GM12878 (cell line): ENCODE measurements at regions not wholly inside any gene's neighbourhood (a gene's known extent, or its start where the extent isn't known, plus 50 kb on each side); places are given as distances from the start of the nearest gene placed in this dataset.
"Not testable (repeated sequence)": the region's sequence is repeated elsewhere in the genome, so short reads cannot be mapped to it uniquely, and the experiment has no call there.

Experiments used
- ATAC-seq: fragments of 200-7000 bp; cut with Tn5 transposase; 3 replicates; pipeline ENCODE4 v1.9.1; 2020; ENCODE audit warnings: mild to moderate bottlenecking, moderate library complexity
- BruUV-seq: library from RNA; stranded (reverse); fragments of 400-500 nt; replicated peaks from 2 replicates; lab custom pipeline; 2021; lab: Mats Ljungman, UMichigan
- CTCF ChIA-PET: fragments of 300-600 bp; sonication (Branson Sonifier 250); formaldehyde crosslinking; extraction: SDS; loops from one replicate; lab custom pipeline; 2021; ENCODE audit warnings: inconsistent platforms; lab: Yijun Ruan, JAX
- POLR2A ChIA-PET: fragments of 350-600 bp; formaldehyde crosslinking; extraction: SDS; loops from one replicate; lab custom pipeline; 2021; ENCODE audit warnings: inconsistent platforms; lab: Charles Lee
- RAD21 ChIA-PET: fragments of 300-600 bp; sonication (Branson Sonifier 250); formaldehyde crosslinking; loops from one replicate; lab custom pipeline; 2023; ENCODE audit warnings: antibody characterized with exemption; ENCODE audit not compliant: unreplicated experiment; lab: Charles Lee
- SMC1A ChIA-PET: fragments of 300-600 bp; sonication (Branson Sonifier 250); formaldehyde crosslinking; loops from one replicate; lab custom pipeline; 2023; ENCODE audit not compliant: unreplicated experiment, uncharacterized antibody; lab: Charles Lee
- DNase-seq: peaks from one replicate; pipeline ENCODE4 v3.0.0-alpha.2; 2011; ENCODE audit warnings: low read depth, low spot score
- FAIRE-seq: peaks from 3 replicates; lab custom pipeline; 2011; peaks lifted over from hg19 to GRCh38; lab: Jason Lieb, UNC
- H2AFZ ChIP-seq: 2 replicates; pipeline ENCODE4 v1.6.0; 2011; ENCODE audit warnings: low read depth, low read length, control low read depth; ENCODE audit not compliant: control insufficient read depth
- H3K27ac ChIP-seq: 2 replicates; pipeline ENCODE4 v1.5.1; 2011; ENCODE audit warnings: control low read depth; ENCODE audit not compliant: control insufficient read depth, insufficient read depth
- H3K27me3 ChIP-seq, 2 experiments: replicated peaks in 1 of 2; 2 replicates each; pipeline versions ENCODE4 v1.6.0 to v1.6.1; 2011; ENCODE audit warnings: low read length in 1 of 2; ENCODE audit not compliant: control insufficient read depth in 2 of 2, insufficient read depth in 2 of 2
- H3K36me3 ChIP-seq, 2 experiments: 2 replicates each; pipeline ENCODE4 v1.5.1; 2011; ENCODE audit warnings: low read length in 1 of 2; ENCODE audit not compliant: control insufficient read depth in 2 of 2, insufficient read depth in 2 of 2
- H3K4me1 ChIP-seq: 2 replicates; pipeline ENCODE4 v1.6.1; 2011; ENCODE audit warnings: mild to moderate bottlenecking, low read length, moderate library complexity, mixed read lengths; ENCODE audit not compliant: control insufficient read depth, insufficient read depth
- H3K4me2 ChIP-seq: 2 replicates; pipeline ENCODE4 v1.6.0; 2011; ENCODE audit warnings: control low read depth; ENCODE audit not compliant: control insufficient read depth, insufficient read depth
- H3K4me3 ChIP-seq: fragments of 200-600 bp; sonication (generic); 2 replicates; pipeline ENCODE4 v1.5.1; 2016
- H3K79me2 ChIP-seq: 2 replicates; pipeline ENCODE4 v1.6.0; 2011; ENCODE audit warnings: low read length; ENCODE audit not compliant: control insufficient read depth, insufficient read depth
- H3K9ac ChIP-seq: 2 replicates; pipeline ENCODE4 v1.8.0; 2011; ENCODE audit warnings: low read length, control low read depth, mixed read lengths; ENCODE audit not compliant: control insufficient read depth, insufficient read depth
- H3K9me3 ChIP-seq: replicated peaks from 3 replicates; pipeline ENCODE4 v1.5.1; 2011; ENCODE audit warnings: mild to moderate bottlenecking, low read length; ENCODE audit not compliant: control insufficient read depth, insufficient read depth
- H4K20me1 ChIP-seq: 2 replicates; pipeline ENCODE4 v1.6.0; 2011; ENCODE audit not compliant: control insufficient read depth, insufficient read depth
- WGBS: methylation state at CpG from one replicate; pipeline ENCODE4 v1.1.6; 2016; ENCODE audit warnings: low lambda C conversion rate; ENCODE audit not compliant: insufficient replicate concordance, insufficient coverage; ENCODE audit errors: missing lambda C conversion rate; 5-methylcytosine and 5-hydroxymethylcytosine counted together
- in situ Hi-C: fragments of 300-500 bp; cut with MboI; formaldehyde crosslinking; loops from 9 replicates; pipeline ENCODE4 v1.14.3; 2018; ENCODE audit warnings: mixed read lengths
- intact Hi-C: fragments of 100-400 bp; cut with micrococcal nuclease; formaldehyde crosslinking; loops from one replicate; pipeline ENCODE4 v1.14.2; 2022; ENCODE audit not compliant: unreplicated experiment
- TF ChIP-seq, protein P1 (sequence below): fragments of 450-650 bp; IDR thresholded peaks from 2 replicates; pipeline ENCODE4 v1.6.1; 2018; ENCODE audit warnings: mild to moderate bottlenecking, low read depth, moderate library complexity; ENCODE audit not compliant: partially characterized antibody
- TF ChIP-seq, protein P2 (sequence below): IDR thresholded peaks from 2 replicates; pipeline ENCODE4 v1.6.1; 2011; ENCODE audit warnings: borderline replicate concordance, low read depth, mild to moderate bottlenecking, moderate library complexity, mixed read lengths, low read length; ENCODE audit not compliant: insufficient read depth; ENCODE audit errors: extremely low read length
- TF ChIP-seq, protein P3 (sequence below): fragments of 450-650 bp; IDR thresholded peaks from 2 replicates; pipeline ENCODE4 v1.6.1; 2016; ENCODE audit warnings: mild to moderate bottlenecking, moderate library complexity, borderline replicate concordance

DNA sequence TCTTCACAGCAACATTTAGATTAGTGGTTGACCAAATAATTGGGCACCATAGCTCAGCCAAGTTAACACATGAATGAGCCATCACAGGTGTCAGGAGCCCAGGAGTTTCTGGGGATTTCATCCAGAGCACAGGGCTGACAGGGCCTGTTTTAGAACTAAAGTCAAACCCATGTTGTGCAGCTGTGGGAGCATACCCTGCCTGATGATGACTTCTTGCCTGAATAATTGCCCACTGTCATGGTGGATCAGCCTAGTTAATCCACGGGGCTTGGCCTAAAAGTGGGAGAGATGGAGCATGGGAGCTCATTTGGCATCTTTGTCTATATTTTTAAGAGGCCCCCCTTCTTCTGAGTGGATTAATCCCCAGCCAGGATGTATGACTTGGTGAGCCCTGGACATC, 105.6 kb upstream of the GDNF start:
- WGBS = 7% methylated on average over 1 of the region's 1 CpG
- DNase-seq = no peak
- CTCF ChIA-PET = no interaction called here
- Histone ChIP-seq H3K4me3 (no peak overlapping the region), H3K27me3 (no peaks in the 10 kb centered on the region), H3K4me1 (no peaks in the 10 kb centered on the region), H3K9me3 (no peaks in the 10 kb centered on the region), H4K20me1 (no peaks in the 10 kb centered on the region), H3K4me2 (no peak overlapping the region), H3K27ac (no peak overlapping the region), H3K36me3 (no peaks in the 10 kb centered on the region), H2AFZ (no peak overlapping the region), H3K79me2 (no peaks in the 10 kb centered on the region), H3K9ac (no peak overlapping the region)
- intact Hi-C loops (no loop called here), in situ Hi-C loops (no loop called here)
- RAD21 ChIA-PET = no interaction called here
- no peak for FAIRE-seq
- POLR2A ChIA-PET = no interaction called here
- no peak for ATAC-seq
- TF ChIP-seq, protein P1, sequence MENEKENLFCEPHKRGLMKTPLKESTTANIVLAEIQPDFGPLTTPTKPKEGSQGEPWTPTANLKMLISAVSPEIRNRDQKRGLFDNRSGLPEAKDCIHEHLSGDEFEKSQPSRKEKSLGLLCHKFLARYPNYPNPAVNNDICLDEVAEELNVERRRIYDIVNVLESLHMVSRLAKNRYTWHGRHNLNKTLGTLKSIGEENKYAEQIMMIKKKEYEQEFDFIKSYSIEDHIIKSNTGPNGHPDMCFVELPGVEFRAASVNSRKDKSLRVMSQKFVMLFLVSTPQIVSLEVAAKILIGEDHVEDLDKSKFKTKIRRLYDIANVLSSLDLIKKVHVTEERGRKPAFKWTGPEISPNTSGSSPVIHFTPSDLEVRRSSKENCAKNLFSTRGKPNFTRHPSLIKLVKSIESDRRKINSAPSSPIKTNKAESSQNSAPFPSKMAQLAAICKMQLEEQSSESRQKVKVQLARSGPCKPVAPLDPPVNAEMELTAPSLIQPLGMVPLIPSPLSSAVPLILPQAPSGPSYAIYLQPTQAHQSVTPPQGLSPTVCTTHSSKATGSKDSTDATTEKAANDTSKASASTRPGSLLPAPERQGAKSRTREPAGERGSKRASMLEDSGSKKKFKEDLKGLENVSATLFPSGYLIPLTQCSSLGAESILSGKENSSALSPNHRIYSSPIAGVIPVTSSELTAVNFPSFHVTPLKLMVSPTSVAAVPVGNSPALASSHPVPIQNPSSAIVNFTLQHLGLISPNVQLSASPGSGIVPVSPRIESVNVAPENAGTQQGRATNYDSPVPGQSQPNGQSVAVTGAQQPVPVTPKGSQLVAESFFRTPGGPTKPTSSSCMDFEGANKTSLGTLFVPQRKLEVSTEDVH = no peak
- TF ChIP-seq, protein P2, sequence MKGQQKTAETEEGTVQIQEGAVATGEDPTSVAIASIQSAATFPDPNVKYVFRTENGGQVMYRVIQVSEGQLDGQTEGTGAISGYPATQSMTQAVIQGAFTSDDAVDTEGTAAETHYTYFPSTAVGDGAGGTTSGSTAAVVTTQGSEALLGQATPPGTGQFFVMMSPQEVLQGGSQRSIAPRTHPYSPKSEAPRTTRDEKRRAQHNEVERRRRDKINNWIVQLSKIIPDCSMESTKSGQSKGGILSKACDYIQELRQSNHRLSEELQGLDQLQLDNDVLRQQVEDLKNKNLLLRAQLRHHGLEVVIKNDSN = no peak
- TF ChIP-seq, protein P3, sequence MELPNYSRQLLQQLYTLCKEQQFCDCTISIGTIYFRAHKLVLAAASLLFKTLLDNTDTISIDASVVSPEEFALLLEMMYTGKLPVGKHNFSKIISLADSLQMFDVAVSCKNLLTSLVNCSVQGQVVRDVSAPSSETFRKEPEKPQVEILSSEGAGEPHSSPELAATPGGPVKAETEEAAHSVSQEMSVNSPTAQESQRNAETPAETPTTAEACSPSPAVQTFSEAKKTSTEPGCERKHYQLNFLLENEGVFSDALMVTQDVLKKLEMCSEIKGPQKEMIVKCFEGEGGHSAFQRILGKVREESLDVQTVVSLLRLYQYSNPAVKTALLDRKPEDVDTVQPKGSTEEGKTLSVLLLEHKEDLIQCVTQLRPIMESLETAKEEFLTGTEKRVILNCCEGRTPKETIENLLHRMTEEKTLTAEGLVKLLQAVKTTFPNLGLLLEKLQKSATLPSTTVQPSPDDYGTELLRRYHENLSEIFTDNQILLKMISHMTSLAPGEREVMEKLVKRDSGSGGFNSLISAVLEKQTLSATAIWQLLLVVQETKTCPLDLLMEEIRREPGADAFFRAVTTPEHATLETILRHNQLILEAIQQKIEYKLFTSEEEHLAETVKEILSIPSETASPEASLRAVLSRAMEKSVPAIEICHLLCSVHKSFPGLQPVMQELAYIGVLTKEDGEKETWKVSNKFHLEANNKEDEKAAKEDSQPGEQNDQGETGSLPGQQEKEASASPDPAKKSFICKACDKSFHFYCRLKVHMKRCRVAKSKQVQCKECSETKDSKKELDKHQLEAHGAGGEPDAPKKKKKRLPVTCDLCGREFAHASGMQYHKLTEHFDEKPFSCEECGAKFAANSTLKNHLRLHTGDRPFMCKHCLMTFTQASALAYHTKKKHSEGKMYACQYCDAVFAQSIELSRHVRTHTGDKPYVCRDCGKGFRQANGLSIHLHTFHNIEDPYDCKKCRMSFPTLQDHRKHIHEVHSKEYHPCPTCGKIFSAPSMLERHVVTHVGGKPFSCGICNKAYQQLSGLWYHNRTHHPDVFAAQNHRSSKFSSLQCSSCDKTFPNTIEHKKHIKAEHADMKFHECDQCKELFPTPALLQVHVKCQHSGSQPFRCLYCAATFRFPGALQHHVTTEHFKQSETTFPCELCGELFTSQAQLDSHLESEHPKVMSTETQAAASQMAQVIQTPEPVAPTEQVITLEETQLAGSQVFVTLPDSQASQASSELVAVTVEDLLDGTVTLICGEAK = no peak
- BruUV-seq = no TSS peak
- SMC1A ChIA-PET = no interaction called here

DNA sequence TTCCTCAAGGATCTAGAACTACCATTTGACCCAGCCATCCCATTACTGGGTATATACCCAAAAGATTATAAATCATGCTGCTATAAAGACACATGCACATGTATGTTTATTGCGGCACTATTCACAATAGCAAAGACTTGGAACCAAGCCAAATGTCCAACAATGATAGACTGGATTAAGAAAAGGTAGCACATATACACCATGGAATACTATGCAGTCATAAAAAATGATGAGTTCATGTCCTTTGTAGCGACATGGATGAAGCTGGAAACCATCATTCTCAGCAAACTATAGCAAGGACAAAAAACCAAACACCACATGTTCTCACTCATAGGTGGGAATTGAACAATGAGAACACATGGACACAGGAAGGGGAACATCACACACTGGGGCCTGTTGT, 103.3 kb upstream of the GDNF start:
- SMC1A ChIA-PET, H3K27me3 ChIP-seq, BruUV-seq, H3K4me2 ChIP-seq, in situ Hi-C loops, H3K4me3 ChIP-seq, DNase-seq, CTCF ChIA-PET, H4K20me1 ChIP-seq, H3K27ac ChIP-seq, H3K36me3 ChIP-seq, ATAC-seq, H2AFZ ChIP-seq, H3K9ac ChIP-seq, H3K79me2 ChIP-seq, POLR2A ChIA-PET, H3K4me1 ChIP-seq, intact Hi-C loops, RAD21 ChIA-PET, FAIRE-seq, H3K9me3 ChIP-seq: not testable (repeated sequence)
- 46% methylated on average over 2 of the region's 2 CpGs for WGBS
